ENCODE measurements at regions not wholly inside any gene's neighbourhood (a gene's known extent, or its start where the extent isn't known, plus 50 kb on each side); places are given as distances from the start of the nearest gene placed in this dataset.
"Not testable (repeated sequence)": the region's sequence is repeated elsewhere in the genome, so short reads cannot be mapped to it uniquely, and the experiment has no call there.

GRCh38 chr4:115491686-115492085, 378.3 kb upstream of the NDST4 start:
- TF ChIP-seq SPI1 (IDR thresholded peaks at IDR 0.05; ENCODE audit: low read depth, low read length) (no peak), POLR2A (IDR thresholded peaks at IDR 0.05; ENCODE audit: low read depth, low read length) (no peak), PAX5 (IDR thresholded peaks at IDR 0.05; ENCODE audit: insufficient read depth, low read length, severe bottlenecking) (no peak), POU2F2 (IDR thresholded peaks at IDR 0.05; ENCODE audit: low read depth, low read length) (no peak), TAF1 (IDR thresholded peaks at IDR 0.05; ENCODE audit: low read depth, low read length) (no peak), POLR2AphosphoS5 (IDR thresholded peaks at IDR 0.05; ENCODE audit: low read depth, low read length) (no peak)
- DNase-seq (ENCODE audit: insufficient read length, low spot score) = no peak
- FAIRE-seq = no peak

DNA sequence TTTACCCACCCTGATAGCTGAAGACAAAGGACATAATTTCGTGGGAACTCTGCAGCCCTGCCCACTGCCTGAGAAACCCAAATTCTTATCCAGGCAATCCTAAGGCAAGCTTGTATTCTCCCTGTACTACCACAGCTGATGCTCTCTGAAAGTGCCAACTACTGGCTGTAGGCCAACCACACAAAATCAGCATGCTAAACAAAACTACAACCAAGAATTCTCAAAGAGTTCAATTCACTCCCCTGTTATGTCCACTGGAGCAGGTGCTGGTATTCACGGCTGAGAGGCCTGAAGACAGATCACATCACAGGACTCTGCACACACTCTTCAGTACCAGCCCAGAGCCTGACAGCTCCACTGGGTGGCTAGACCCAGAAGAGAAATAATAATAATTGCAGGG, 375.9 kb upstream of the NDST4 start:
- FAIRE-seq (no peak), DNase-seq (ENCODE audit: insufficient read length, low spot score) (no peak)
- TF ChIP-seq TAF1 (IDR thresholded peaks at IDR 0.05; ENCODE audit: low read depth, low read length) (no peak), POU2F2 (IDR thresholded peaks at IDR 0.05; ENCODE audit: low read depth, low read length) (no peak), POLR2A (IDR thresholded peaks at IDR 0.05; ENCODE audit: low read depth, low read length) (no peak), SPI1 (IDR thresholded peaks at IDR 0.05; ENCODE audit: low read depth, low read length) (no peak), POLR2AphosphoS5 (IDR thresholded peaks at IDR 0.05; ENCODE audit: low read depth, low read length) (no peak), PAX5 (IDR thresholded peaks at IDR 0.05; ENCODE audit: insufficient read depth, low read length, severe bottlenecking) (no peak)

GRCh38 chr4:115485402-115485801, 372.0 kb upstream of the NDST4 start:
- no peak for TF ChIP-seq POU2F2 (IDR thresholded peaks at IDR 0.05; ENCODE audit: low read depth, low read length)
- no peak for TF ChIP-seq PAX5 (IDR thresholded peaks at IDR 0.05; ENCODE audit: insufficient read depth, low read length, severe bottlenecking)
- no peak for TF ChIP-seq SPI1 (IDR thresholded peaks at IDR 0.05; ENCODE audit: low read depth, low read length)
- TF ChIP-seq POLR2A (IDR thresholded peaks at IDR 0.05; ENCODE audit: low read depth, low read length) = no peak
- no peak for DNase-seq (ENCODE audit: insufficient read length, low spot score)
- no peak for FAIRE-seq

GRCh38 chr4:115484479-115484878, 371.1 kb upstream of the NDST4 start:
- no peak for FAIRE-seq
- TF ChIP-seq POLR2A (IDR thresholded peaks at IDR 0.05; ENCODE audit: low read depth, low read length) = no peak
- no peak for TF ChIP-seq POU2F2 (IDR thresholded peaks at IDR 0.05; ENCODE audit: low read depth, low read length)
- no peak for TF ChIP-seq PAX5 (IDR thresholded peaks at IDR 0.05; ENCODE audit: insufficient read depth, low read length, severe bottlenecking)
- no peak for TF ChIP-seq TAF1 (IDR thresholded peaks at IDR 0.05; ENCODE audit: low read depth, low read length)
- TF ChIP-seq SPI1 (IDR thresholded peaks at IDR 0.05; ENCODE audit: low read depth, low read length) = no peak
- no peak for TF ChIP-seq POLR2AphosphoS5 (IDR thresholded peaks at IDR 0.05; ENCODE audit: low read depth, low read length)
- no peak for DNase-seq (ENCODE audit: insufficient read length, low spot score)

DNA sequence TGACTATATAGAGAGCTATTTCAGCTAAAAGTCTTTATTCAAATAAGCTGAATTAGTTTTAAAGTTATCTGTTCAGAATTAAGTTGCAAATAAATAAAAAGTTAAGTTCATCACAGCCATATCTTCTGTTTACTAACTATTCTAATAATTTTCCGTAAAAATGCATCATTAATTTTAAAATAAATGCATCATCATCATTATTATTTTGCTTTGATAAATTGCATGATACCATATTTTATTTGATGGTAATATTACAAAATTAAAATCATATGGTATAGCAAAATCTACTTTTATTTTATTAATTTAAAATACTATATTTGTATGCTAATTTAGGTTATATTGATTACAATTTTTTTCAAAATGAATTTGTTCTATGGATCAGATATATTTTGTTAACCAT, 357.3 kb upstream of the NDST4 start:
- TF ChIP-seq POLR2AphosphoS5 (IDR thresholded peaks at IDR 0.05; ENCODE audit: low read depth, low read length) = no peak
- TF ChIP-seq POLR2A (IDR thresholded peaks at IDR 0.05; ENCODE audit: low read depth, low read length) = no peak
- no peak for TF ChIP-seq POU2F2 (IDR thresholded peaks at IDR 0.05; ENCODE audit: low read depth, low read length)
- no peak for TF ChIP-seq PAX5 (IDR thresholded peaks at IDR 0.05; ENCODE audit: insufficient read depth, low read length, severe bottlenecking)
- no peak for TF ChIP-seq TAF1 (IDR thresholded peaks at IDR 0.05; ENCODE audit: low read depth, low read length)
- TF ChIP-seq SPI1 (IDR thresholded peaks at IDR 0.05; ENCODE audit: low read depth, low read length) = no peak
- FAIRE-seq (no peak), DNase-seq (ENCODE audit: insufficient read length, low spot score) (no peak)

DNA sequence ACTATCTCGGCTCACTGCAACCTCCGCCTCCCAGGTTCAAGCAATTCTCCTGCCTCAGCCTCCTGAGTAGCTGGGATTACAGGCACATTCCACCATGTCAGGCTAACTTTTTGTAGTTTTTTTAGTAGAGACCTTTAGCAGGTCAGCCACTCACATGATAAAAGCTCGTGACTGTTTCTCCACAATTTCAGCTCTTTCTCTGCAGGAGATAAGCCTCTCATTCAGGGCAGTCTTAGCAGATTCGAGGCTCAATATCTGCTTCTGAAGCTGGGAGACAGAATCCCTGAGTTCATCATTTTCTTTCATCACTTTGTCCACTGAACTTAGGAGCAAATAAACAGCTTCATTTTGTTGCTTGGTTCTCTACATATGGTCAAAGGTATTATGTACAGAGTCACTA, 345.9 kb upstream of the NDST4 start:
- not testable (repeated sequence) for FAIRE-seq; DNase-seq (ENCODE audit: insufficient read length, low spot score)

DNA sequence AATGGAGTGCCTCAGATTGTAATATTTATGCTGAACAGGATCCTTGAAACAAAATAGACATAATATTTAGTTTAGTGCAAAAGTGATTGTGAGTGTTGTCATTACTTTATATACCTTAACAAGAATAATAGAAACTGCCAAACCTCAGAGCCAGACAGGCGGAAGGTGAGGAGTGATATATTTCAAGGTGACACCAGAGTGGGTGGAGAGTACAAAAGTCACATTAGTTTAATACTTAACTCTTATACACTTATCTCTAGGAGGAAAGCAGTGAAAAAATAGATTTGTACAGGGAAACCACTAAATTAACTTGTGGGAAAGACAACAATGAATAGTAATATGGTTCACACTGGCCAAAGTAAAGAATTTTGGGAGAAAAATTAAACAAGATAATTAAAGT, 342.8 kb upstream of the NDST4 start:
- no peak for FAIRE-seq
- TF ChIP-seq TAF1 (IDR thresholded peaks at IDR 0.05; ENCODE audit: low read depth, low read length) = no peak
- TF ChIP-seq POLR2A (IDR thresholded peaks at IDR 0.05; ENCODE audit: low read depth, low read length) = no peak
- no peak for TF ChIP-seq POU2F2 (IDR thresholded peaks at IDR 0.05; ENCODE audit: low read depth, low read length)
- no peak for TF ChIP-seq PAX5 (IDR thresholded peaks at IDR 0.05; ENCODE audit: insufficient read depth, low read length, severe bottlenecking)
- no peak for TF ChIP-seq SPI1 (IDR thresholded peaks at IDR 0.05; ENCODE audit: low read depth, low read length)
- no peak for TF ChIP-seq POLR2AphosphoS5 (IDR thresholded peaks at IDR 0.05; ENCODE audit: low read depth, low read length)

GRCh38 chr4:115454228-115454627, 340.8 kb upstream of the NDST4 start:
- TF ChIP-seq TAF1 (IDR thresholded peaks at IDR 0.05; ENCODE audit: low read depth, low read length) (no peak), POLR2AphosphoS5 (IDR thresholded peaks at IDR 0.05; ENCODE audit: low read depth, low read length) (no peak), POLR2A (IDR thresholded peaks at IDR 0.05; ENCODE audit: low read depth, low read length) (no peak), SPI1 (IDR thresholded peaks at IDR 0.05; ENCODE audit: low read depth, low read length) (no peak), PAX5 (IDR thresholded peaks at IDR 0.05; ENCODE audit: insufficient read depth, low read length, severe bottlenecking) (no peak), POU2F2 (IDR thresholded peaks at IDR 0.05; ENCODE audit: low read depth, low read length) (no peak)
- DNase-seq (ENCODE audit: insufficient read length, low spot score) = no peak
- no peak for FAIRE-seq

More for the DNA sequence above, 342.8 kb upstream of the NDST4 start:
- DNase-seq (ENCODE audit: insufficient read length, low spot score) = no peak

GRCh38 chr4:115453416-115453815, 340.0 kb upstream of the NDST4 start:
- FAIRE-seq (no peak), DNase-seq (ENCODE audit: insufficient read length, low spot score) (no peak)
- no peak for TF ChIP-seq TAF1 (IDR thresholded peaks at IDR 0.05; ENCODE audit: low read depth, low read length)

DNA sequence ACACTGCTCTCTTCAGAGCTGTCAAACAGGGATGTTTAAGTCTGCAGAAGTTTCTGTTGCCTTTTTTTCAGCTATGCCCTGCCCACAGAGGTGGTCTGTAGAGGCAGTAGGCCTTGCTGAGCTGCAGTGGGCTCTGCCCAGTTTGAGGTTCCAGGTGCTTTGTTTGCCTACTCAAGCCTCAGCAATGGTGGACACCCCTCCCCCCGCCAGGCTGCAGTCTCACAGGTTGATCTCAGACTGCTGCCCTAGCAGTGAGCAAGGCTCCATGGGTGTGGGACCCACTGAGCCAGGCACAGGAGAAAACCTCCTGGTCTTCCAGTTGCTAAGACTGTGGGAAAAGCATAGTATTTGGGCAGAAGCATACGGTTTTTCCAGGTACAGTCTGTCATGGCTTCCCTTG, 338.8 kb upstream of the NDST4 start:
- not testable (repeated sequence) for DNase-seq (ENCODE audit: insufficient read length, low spot score); FAIRE-seq

DNA sequence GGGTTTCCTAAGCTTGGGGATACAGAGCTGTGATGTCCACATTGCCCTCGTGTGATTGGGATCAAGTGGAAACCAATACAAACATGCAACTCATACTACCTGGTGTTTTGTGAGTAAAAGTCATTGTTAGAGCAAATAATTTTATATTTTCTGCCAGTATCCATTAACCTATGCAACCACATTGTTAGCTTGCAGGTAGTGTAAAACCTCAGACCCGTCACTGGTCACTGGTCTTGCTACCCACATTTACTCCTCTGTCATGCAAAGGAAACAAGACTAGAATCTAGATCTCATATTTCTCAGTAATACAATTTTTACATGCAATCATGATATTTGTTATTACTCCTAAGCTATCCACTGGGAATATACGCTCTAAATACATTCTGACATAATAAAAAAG, 324.3 kb upstream of the NDST4 start:
- DNase-seq (ENCODE audit: insufficient read length, low spot score) (no peak), FAIRE-seq (no peak)

More for the DNA sequence above, 324.3 kb upstream of the NDST4 start:
- TF ChIP-seq POLR2AphosphoS5 (IDR thresholded peaks at IDR 0.05; ENCODE audit: low read depth, low read length) = no peak
- no peak for TF ChIP-seq PAX5 (IDR thresholded peaks at IDR 0.05; ENCODE audit: insufficient read depth, low read length, severe bottlenecking)
- no peak for TF ChIP-seq POU2F2 (IDR thresholded peaks at IDR 0.05; ENCODE audit: low read depth, low read length)
- TF ChIP-seq SPI1 (IDR thresholded peaks at IDR 0.05; ENCODE audit: low read depth, low read length) = no peak
- no peak for TF ChIP-seq TAF1 (IDR thresholded peaks at IDR 0.05; ENCODE audit: low read depth, low read length)
- no peak for TF ChIP-seq POLR2A (IDR thresholded peaks at IDR 0.05; ENCODE audit: low read depth, low read length)

Data from GM12891 (cell line).